Sigmoid colon (tissue), 6 donors: ENCODE measurements at regions not wholly inside any gene's neighbourhood (a gene's known extent, or its start where the extent isn't known, plus 50 kb on each side); places are given as distances from the start of the nearest gene placed in this dataset.

Experiments used
- DNase-seq: peaks from one replicate; pipeline ENCODE4 v3.0.0-alpha.2; 2019
- H3K27ac ChIP-seq, 4 donors: fragments of 200-600 bp; sonication (generic); one replicate each; pipeline ENCODE4 v1.5.1; 2016 to 2019; ENCODE audit warnings: mild to moderate bottlenecking in 1 of 4
- H3K27me3 ChIP-seq, 3 donors: fragments of 200-600 bp; sonication (generic); one replicate each; pipeline ENCODE4 v1.5.1; 2019; ENCODE audit warnings: mild to moderate bottlenecking in 1 of 3
- H3K36me3 ChIP-seq, 4 donors: fragments of 200-600 bp; sonication (generic); one replicate each; pipeline ENCODE4 v1.5.1; 2016 to 2019
- H3K4me1 ChIP-seq, 4 donors: fragments of 200-600 bp; sonication (generic); one replicate each; pipeline ENCODE4 v1.5.1; 2017 to 2019
- H3K4me3 ChIP-seq, 4 donors: fragments of 200-600 bp; sonication (generic); one replicate each; pipeline ENCODE4 v1.5.1; 2017 to 2019; ENCODE audit warnings: mild to moderate bottlenecking in 2 of 4, moderate library complexity in 1 of 4
- H3K9me3 ChIP-seq, 4 donors: fragments of 200-600 bp in 3 of 4; sonication (generic) in 3 of 4; one replicate each; pipeline versions ENCODE4 v1.5.1 to v1.6.1; 2013 to 2019
- CTCF ChIP-seq, 4 experiments: fragments of 450-650 bp in 3 of 4; fragments of 200-600 bp in 1 of 4; IDR thresholded peaks; one replicate each; pipeline ENCODE4 v1.5.1; 2016 to 2019; ENCODE audit warnings: antibody characterized with exemption in 4 of 4, mild to moderate bottlenecking in 3 of 4, moderate library complexity in 2 of 4
- EP300 ChIP-seq, 4 donors: sonication (generic); formaldehyde crosslinking; IDR thresholded peaks; one replicate each; pipeline ENCODE4 v1.6.1; 2017; ENCODE audit warnings: antibody characterized with exemption in 4 of 4
- POLR2A ChIP-seq, 2 donors: fragments of 450-650 bp; IDR thresholded peaks; one replicate each; pipeline ENCODE4 v1.6.1; 2016; ENCODE audit warnings: antibody characterized with exemption in 2 of 2, mild to moderate bottlenecking in 2 of 2, moderate library complexity in 2 of 2
- POLR2AphosphoS5 ChIP-seq, 4 donors: sonication (generic); formaldehyde crosslinking; IDR thresholded peaks; one replicate each; pipeline ENCODE4 v1.6.1; 2017; ENCODE audit warnings: antibody characterized with exemption in 4 of 4
- WGBS, 2 donors: extraction: QIAGEN DNeasy Blood & Tissue Kit; methylation state at CpG; one replicate each; pipeline ENCODE4 v1.1.7; 2013; 5-methylcytosine and 5-hydroxymethylcytosine counted together
- intact Hi-C: fragments of 100-400 bp; cut with DNase I; formaldehyde crosslinking; loops from one replicate; pipeline ENCODE4 v1.15.1; 2023
- donor health status: healthy with polysubstance abuse.
- donor health status: healthy.

DNA sequence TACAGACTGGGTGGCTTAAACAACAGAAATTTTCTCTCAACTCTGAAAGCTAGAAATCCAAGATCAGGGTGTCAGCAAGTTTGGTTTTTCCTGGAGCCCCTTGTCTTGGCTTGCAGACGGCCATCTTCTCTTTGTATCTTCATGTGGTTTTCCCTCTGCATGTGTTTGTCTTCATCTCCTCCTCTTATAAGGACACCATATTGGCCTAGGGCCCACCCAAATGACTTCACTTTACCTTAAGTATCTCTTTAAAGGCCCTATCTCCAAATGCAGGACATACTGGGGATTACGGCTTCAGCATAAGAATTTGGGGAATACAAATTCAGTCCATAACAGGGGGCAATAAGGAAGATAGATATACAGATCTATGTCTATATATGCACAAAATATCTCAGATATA is 187.9 kb downstream of the MTCL1 start:
- Histone ChIP-seq H3K27ac (no peak overlapping the region), H3K9me3 (peaks cover 0 to 7% (median 0%) of the 10 kb centered on the region in 4 donors), H3K36me3 (no peaks in the 10 kb centered on the region), H3K27me3 (no peaks in the 10 kb centered on the region), H3K4me3 (no peak overlapping the region), H3K4me1 (peaks cover 0 to 8% (median 3%) of the 10 kb centered on the region in 4 donors)
- TF ChIP-seq CTCF (IDR thresholded peaks at IDR 0.05) (no peak), POLR2A (IDR thresholded peaks at IDR 0.05) (no peak), EP300 (IDR thresholded peaks at IDR 0.05) (no peak), POLR2AphosphoS5 (IDR thresholded peaks at IDR 0.05) (no peak)
- intact Hi-C loops = no loop called here
- DNase-seq = no peak
- 90 to 92% methylated on average over 2 of the region's 2 CpGs for WGBS, 2 donors

DNA sequence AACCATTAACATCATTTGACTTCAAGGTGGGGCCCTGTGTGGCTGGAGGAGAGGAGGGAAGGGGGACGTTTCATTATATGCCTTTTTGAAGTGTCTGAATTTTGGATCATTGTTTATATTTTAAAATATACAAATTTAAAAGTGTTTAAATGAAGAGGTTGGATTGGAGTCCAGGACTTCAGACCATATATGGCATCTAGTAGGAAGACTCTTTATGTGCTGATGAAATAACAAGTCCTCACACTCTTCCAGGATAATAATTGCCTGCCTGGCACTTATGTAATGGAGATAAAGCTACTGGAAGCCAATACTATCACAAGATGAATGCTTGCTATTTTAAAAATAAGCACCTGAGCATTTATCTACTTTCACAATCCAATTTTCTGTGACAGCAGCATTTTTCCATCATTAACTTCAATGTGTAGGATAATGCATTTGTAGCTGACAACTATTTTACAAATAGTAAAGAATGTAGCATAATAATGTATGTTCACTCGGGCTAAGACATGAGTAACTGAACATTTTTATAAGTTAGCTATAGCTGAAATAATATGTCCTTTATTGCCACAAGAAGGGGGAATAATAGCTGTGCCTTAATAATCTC is 188.4 kb downstream of the MTCL1 start:
- DNase-seq = no peak
- intact Hi-C loops = no loop called here
- TF ChIP-seq POLR2AphosphoS5 (IDR thresholded peaks at IDR 0.05) = no peak
- no peak for TF ChIP-seq POLR2A (IDR thresholded peaks at IDR 0.05)
- no peak for TF ChIP-seq CTCF (IDR thresholded peaks at IDR 0.05)
- no peak for TF ChIP-seq EP300 (IDR thresholded peaks at IDR 0.05)
- H3K4me1 ChIP-seq = peaks cover 0 to 8% (median 3%) of the 10 kb centered on the region in 4 donors
- H3K9me3 ChIP-seq = peaks cover 0 to 7% (median 0%) of the 10 kb centered on the region in 4 donors
- H3K27ac ChIP-seq = no peak overlapping the region
- H3K4me3 ChIP-seq = no peak overlapping the region
- H3K27me3 ChIP-seq = no peaks in the 10 kb centered on the region
- H3K36me3 ChIP-seq = no peaks in the 10 kb centered on the region
- 71 to 75% methylated on average over 2 of the region's 2 CpGs for WGBS, 2 donors

GRCh38 chr18:8894823-8895222 is 189.5 kb downstream of the MTCL1 start:
- Histone ChIP-seq H3K4me1 (peaks cover 0 to 8% (median 3%) of the 10 kb centered on the region in 4 donors), H3K36me3 (no peaks in the 10 kb centered on the region), H3K9me3 (peaks cover 0 to 7% (median 0%) of the 10 kb centered on the region in 4 donors), H3K27ac (no peak overlapping the region), H3K4me3 (no peak overlapping the region), H3K27me3 (no peaks in the 10 kb centered on the region)
- TF ChIP-seq POLR2A (IDR thresholded peaks at IDR 0.05) = no peak
- TF ChIP-seq EP300 (IDR thresholded peaks at IDR 0.05) = no peak
- TF ChIP-seq POLR2AphosphoS5 (IDR thresholded peaks at IDR 0.05) = no peak
- no peak for TF ChIP-seq CTCF (IDR thresholded peaks at IDR 0.05)
- intact Hi-C loops = no loop called here
- 90 to 92% methylated on average over 3 of the region's 3 CpGs for WGBS, 2 donors
- DNase-seq = no peak

- 95 to 97% methylated on average over 1 of the region's 1 CpG for WGBS, 2 donors
- no peak for TF ChIP-seq POLR2AphosphoS5 (IDR thresholded peaks at IDR 0.05)
- no peak for TF ChIP-seq POLR2A (IDR thresholded peaks at IDR 0.05)
- no peak for TF ChIP-seq EP300 (IDR thresholded peaks at IDR 0.05)
- no peak for TF ChIP-seq CTCF (IDR thresholded peaks at IDR 0.05)
- H3K36me3 ChIP-seq = no peaks in the 10 kb centered on the region
- peaks cover 0 to 8% (median 3%) of the 10 kb centered on the region in 4 donors for H3K4me1 ChIP-seq
- no peak for DNase-seq
- H3K9me3 ChIP-seq = peaks cover 0 to 7% (median 0%) of the 10 kb centered on the region in 4 donors
- no peak overlapping the region for H3K27ac ChIP-seq
- intact Hi-C loops = no loop called here
- no peaks in the 10 kb centered on the region for H3K27me3 ChIP-seq
- H3K4me3 ChIP-seq = no peak overlapping the region
Measured at GRCh38 chr18:8895341-8895740, 190.0 kb downstream of the MTCL1 start.
